ENCODE measurements at regions not wholly inside any gene's neighbourhood (a gene's known extent, or its start where the extent isn't known, plus 50 kb on each side); places are given as distances from the start of the nearest gene placed in this dataset.

DNA sequence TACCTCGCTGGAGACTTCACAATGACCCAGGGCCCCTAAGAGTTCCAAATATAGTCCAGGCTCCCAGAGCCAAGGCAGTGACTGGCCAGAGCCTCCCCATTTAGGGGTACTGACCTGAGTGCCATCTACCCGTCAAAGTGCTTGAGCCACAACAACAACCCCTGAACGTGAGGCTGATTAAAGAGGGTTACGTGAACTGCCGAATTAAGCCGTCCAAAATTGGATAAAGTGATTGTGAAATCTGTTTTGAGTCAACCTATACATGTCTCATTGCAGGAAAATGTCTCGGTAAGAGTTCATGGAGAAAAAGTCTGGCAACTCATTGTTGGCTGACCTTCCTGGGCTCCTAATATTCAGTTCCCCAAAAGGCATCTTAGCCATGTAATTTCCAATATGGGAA is 116.3 kb downstream of the TTC32 start:
- FAIRE-seq, result no peak
- H3K4me1 ChIP-seq (ENCODE audit: control insufficient read depth, insufficient read depth, low read length), result no peaks in the 10 kb centered on the region; the same call in 1 of the 2 replicates

More for the DNA sequence above, 116.3 kb downstream of the TTC32 start:
- ATAC-seq (no peak), DNase-seq (ENCODE audit: low read depth, low spot score) (no peak)
- in situ Hi-C loops (cut with MboI) (no loop called here), intact Hi-C loops (cut with micrococcal nuclease; ENCODE audit: unreplicated experiment) (no loop called here)
- RAD21 ChIA-PET (ENCODE audit: unreplicated experiment), result no interaction called here
- H3K79me2 ChIP-seq (ENCODE audit: control insufficient read depth, insufficient read depth, low read length), result no peaks in the 10 kb centered on the region
- H3K4me2 ChIP-seq (ENCODE audit: control insufficient read depth, insufficient read depth), result no peak overlapping the region
- POLR2A ChIA-PET, result no interaction called here
- H3K27me3 ChIP-seq (replicated peaks in 1 of 2; ENCODE audit: control insufficient read depth in 2 of 2, insufficient read depth in 2 of 2, low read length in 1 of 2), result no peaks in the 10 kb centered on the region; a peak in 2 of 4 replicates
- TF ChIP-seq, protein P1, sequence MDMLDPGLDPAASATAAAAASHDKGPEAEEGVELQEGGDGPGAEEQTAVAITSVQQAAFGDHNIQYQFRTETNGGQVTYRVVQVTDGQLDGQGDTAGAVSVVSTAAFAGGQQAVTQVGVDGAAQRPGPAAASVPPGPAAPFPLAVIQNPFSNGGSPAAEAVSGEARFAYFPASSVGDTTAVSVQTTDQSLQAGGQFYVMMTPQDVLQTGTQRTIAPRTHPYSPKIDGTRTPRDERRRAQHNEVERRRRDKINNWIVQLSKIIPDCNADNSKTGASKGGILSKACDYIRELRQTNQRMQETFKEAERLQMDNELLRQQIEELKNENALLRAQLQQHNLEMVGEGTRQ (IDR thresholded peaks at IDR 0.05; ENCODE audit: borderline replicate concordance, low read depth, low read length), result no peak
- no peak for TF ChIP-seq HCFC1 (IDR thresholded peaks at IDR 0.05; ENCODE audit: low read length)
- TF ChIP-seq GABPA (IDR thresholded peaks at IDR 0.05; ENCODE audit: low read depth), result no peak
- TF ChIP-seq, protein P2, sequence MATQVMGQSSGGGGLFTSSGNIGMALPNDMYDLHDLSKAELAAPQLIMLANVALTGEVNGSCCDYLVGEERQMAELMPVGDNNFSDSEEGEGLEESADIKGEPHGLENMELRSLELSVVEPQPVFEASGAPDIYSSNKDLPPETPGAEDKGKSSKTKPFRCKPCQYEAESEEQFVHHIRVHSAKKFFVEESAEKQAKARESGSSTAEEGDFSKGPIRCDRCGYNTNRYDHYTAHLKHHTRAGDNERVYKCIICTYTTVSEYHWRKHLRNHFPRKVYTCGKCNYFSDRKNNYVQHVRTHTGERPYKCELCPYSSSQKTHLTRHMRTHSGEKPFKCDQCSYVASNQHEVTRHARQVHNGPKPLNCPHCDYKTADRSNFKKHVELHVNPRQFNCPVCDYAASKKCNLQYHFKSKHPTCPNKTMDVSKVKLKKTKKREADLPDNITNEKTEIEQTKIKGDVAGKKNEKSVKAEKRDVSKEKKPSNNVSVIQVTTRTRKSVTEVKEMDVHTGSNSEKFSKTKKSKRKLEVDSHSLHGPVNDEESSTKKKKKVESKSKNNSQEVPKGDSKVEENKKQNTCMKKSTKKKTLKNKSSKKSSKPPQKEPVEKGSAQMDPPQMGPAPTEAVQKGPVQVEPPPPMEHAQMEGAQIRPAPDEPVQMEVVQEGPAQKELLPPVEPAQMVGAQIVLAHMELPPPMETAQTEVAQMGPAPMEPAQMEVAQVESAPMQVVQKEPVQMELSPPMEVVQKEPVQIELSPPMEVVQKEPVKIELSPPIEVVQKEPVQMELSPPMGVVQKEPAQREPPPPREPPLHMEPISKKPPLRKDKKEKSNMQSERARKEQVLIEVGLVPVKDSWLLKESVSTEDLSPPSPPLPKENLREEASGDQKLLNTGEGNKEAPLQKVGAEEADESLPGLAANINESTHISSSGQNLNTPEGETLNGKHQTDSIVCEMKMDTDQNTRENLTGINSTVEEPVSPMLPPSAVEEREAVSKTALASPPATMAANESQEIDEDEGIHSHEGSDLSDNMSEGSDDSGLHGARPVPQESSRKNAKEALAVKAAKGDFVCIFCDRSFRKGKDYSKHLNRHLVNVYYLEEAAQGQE (IDR thresholded peaks at IDR 0.05; ENCODE audit: low read depth, low read length), result no peak
- TF ChIP-seq TCF7 (IDR thresholded peaks at IDR 0.05; ENCODE audit: borderline replicate concordance), result no peak
- no peak for TF ChIP-seq CREM (IDR thresholded peaks at IDR 0.05; ENCODE audit: low read depth)
- TF ChIP-seq PAX5 (IDR thresholded peaks at IDR 0.05; ENCODE audit: borderline replicate concordance, low read depth, low read length), result no peak
- no peak for TF ChIP-seq IKZF1 (conservative IDR thresholded peaks at IDR 0.05)
- no peak for TF ChIP-seq ASH2L (IDR thresholded peaks at IDR 0.05; ENCODE audit: borderline replicate concordance, low read depth)
- no peak for TF ChIP-seq SPI1 (IDR thresholded peaks at IDR 0.05; ENCODE audit: borderline replicate concordance, insufficient read depth, low read depth, low read length)
- no peak for TF ChIP-seq RUNX3 (IDR thresholded peaks at IDR 0.05; ENCODE audit: low read length)
- no peak for TF ChIP-seq MTA3 (IDR thresholded peaks at IDR 0.05; ENCODE audit: borderline replicate concordance, low read length)
- no peak for TF ChIP-seq MYC (IDR thresholded peaks at IDR 0.05; ENCODE audit: insufficient read depth, insufficient read length, insufficient replicate concordance, low read length, severe bottlenecking)
- no peak for TF ChIP-seq YBX1 (IDR thresholded peaks at IDR 0.05)
- TF ChIP-seq CBFB (IDR thresholded peaks at IDR 0.05; ENCODE audit: low read depth), result no peak
- 56% methylated on average over 7 of the region's 7 CpGs for WGBS (ENCODE audit: insufficient coverage, insufficient replicate concordance, low lambda C conversion rate, missing lambda C conversion rate)
- no TSS peak for BruUV-seq (replicated peaks)
- no peaks in the 10 kb centered on the region for H3K36me3 ChIP-seq (ENCODE audit: control insufficient read depth in 2 of 2, insufficient read depth in 2 of 2, low read length in 1 of 2)
- no peaks in the 10 kb centered on the region; the same call in 1 of the 2 replicates for H4K20me1 ChIP-seq (ENCODE audit: control insufficient read depth, insufficient read depth)
- CTCF ChIA-PET, result interaction anchor here (1.1 kb wide), 1 partner anchor 10 kb away, joined by 4 read pairs; no protein-coding TSS in a partner anchor
- no peak overlapping the region for H3K27ac ChIP-seq (ENCODE audit: control insufficient read depth, insufficient read depth)
- H2AFZ ChIP-seq (ENCODE audit: control insufficient read depth, low read depth, low read length), result no peak overlapping the region
- no peak overlapping the region for H3K4me3 ChIP-seq
- H3K9me3 ChIP-seq (replicated peaks; ENCODE audit: control insufficient read depth, insufficient read depth, low read length), result no peaks in the 10 kb centered on the region; the same call in 2 of the 3 replicates
- SMC1A ChIA-PET (ENCODE audit: uncharacterized antibody, unreplicated experiment), result no interaction called here
- no peak overlapping the region for H3K9ac ChIP-seq (ENCODE audit: control insufficient read depth, insufficient read depth, low read length)

All from GM12878 (cell line).